ENCODE measurements at regions not wholly inside any gene's neighbourhood (a gene's known extent, or its start where the extent isn't known, plus 50 kb on each side); places are given as distances from the start of the nearest gene placed in this dataset.
"Not testable (repeated sequence)": the region's sequence is repeated elsewhere in the genome, so short reads cannot be mapped to it uniquely, and the experiment has no call there.

- TF ChIP-seq, protein P1, sequence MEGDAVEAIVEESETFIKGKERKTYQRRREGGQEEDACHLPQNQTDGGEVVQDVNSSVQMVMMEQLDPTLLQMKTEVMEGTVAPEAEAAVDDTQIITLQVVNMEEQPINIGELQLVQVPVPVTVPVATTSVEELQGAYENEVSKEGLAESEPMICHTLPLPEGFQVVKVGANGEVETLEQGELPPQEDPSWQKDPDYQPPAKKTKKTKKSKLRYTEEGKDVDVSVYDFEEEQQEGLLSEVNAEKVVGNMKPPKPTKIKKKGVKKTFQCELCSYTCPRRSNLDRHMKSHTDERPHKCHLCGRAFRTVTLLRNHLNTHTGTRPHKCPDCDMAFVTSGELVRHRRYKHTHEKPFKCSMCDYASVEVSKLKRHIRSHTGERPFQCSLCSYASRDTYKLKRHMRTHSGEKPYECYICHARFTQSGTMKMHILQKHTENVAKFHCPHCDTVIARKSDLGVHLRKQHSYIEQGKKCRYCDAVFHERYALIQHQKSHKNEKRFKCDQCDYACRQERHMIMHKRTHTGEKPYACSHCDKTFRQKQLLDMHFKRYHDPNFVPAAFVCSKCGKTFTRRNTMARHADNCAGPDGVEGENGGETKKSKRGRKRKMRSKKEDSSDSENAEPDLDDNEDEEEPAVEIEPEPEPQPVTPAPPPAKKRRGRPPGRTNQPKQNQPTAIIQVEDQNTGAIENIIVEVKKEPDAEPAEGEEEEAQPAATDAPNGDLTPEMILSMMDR (IDR thresholded peaks at IDR 0.05; ENCODE audit: low read depth, low read length) = no peak
- TF ChIP-seq MAX (IDR thresholded peaks at IDR 0.05; ENCODE audit: low read depth, low read length) (no peak), MYC (IDR thresholded peaks at IDR 0.05; ENCODE audit: low read depth, low read length) (no peak), POLR2A (IDR thresholded peaks at IDR 0.05; ENCODE audit: extremely low read depth, insufficient read length) (no peak)
- H3K4me3 ChIP-seq (ENCODE audit: low read depth, low read length) = no peak overlapping the region
- no peak for DNase-seq (ENCODE audit: low read depth)
These were observed 98.6 kb upstream of the PAPPA2 start for GRCh38 chr1:176364236-176364905.

DNA sequence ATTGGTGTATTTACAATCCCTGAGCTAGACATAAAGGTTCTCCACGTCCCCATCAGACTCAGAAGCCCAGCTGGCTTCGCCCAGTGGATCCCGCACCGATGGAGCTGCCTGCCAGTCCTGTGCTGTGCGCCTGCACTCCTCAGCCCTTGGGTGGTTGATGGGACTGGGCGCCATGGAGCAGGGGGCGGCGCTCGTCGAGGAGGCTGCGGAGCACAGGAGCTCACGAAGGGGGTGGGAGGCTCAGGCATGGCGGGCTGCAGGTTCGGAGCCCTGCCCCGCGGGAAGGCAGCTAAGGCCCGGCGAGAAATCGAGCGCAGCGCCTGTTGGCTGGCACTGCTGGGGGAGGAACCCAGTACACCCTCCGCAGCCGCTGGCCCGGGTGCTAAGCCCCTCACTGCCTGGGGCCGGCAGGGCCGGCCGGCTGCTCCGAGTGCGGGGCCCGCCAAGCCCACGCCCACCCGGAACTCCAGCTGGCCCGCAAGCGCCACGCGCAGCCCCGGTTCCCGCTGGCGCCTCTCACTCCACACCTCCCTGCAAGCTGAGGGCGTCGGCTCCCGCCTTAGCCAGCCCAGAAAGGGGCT lies 113.8 kb upstream of the PAPPA2 start:
- DNase-seq (ENCODE audit: low read depth); H3K4me3 ChIP-seq (ENCODE audit: low read depth, low read length): not testable (repeated sequence)

DNA sequence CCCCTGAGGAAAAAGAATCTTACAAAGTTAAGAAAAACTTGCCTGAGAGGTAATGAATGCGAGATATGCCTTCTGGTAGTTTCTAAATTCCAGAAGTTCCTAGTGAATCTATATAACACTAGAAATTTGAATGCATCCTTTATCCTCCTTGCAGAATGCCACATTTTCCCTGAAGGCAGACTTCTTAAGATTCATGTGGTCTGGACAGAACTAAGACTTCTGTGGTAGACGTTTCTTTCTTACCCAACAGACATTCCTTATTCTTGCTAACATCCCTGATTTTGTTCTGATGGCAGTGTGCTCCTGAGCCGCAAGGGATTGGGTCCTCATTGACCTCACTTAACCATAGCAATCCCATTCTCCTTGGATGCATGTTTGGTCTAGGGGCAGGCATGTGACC lies 121.3 kb upstream of the PAPPA2 start:
- TF ChIP-seq, protein P1 (IDR thresholded peaks at IDR 0.05; ENCODE audit: low read depth, low read length) = no peak
- TF ChIP-seq MYC (IDR thresholded peaks at IDR 0.05; ENCODE audit: low read depth, low read length) (no peak), MAX (IDR thresholded peaks at IDR 0.05; ENCODE audit: low read depth, low read length) (no peak)
- DNase-seq (ENCODE audit: low read depth) = no peak
- no peak overlapping the region for H3K4me3 ChIP-seq (ENCODE audit: low read depth, low read length)

- no peak overlapping the region for H3K4me3 ChIP-seq (ENCODE audit: low read depth, low read length)
- DNase-seq (ENCODE audit: low read depth) = no peak
- TF ChIP-seq POLR2A (IDR thresholded peaks at IDR 0.05; ENCODE audit: extremely low read depth, insufficient read length) (no peak), MAX (IDR thresholded peaks at IDR 0.05; ENCODE audit: low read depth, low read length) (no peak), MYC (IDR thresholded peaks at IDR 0.05; ENCODE audit: low read depth, low read length) (no peak)
- TF ChIP-seq, protein P1 (IDR thresholded peaks at IDR 0.05; ENCODE audit: low read depth, low read length) = no peak
These were observed 124.1 kb upstream of the PAPPA2 start for GRCh38 chr1:176338877-176339276.

DNA sequence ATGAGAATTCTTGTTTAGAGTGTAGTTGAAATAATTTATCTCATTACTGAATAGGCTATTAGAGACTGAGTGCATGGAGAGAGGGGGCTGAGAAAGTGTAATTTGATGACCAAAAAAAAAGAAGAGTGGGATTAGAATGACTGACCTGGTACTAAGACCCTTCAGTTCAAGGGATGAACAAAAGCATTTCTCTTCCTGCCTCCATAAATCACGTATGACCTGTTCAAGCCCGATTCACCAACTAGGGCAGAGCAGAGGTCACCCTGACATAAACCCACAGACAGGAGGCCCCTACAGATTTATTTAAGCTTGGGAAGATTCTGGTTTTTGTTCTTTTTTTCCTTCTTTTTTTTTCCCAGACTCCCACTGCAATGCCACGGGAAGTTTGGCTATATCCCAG lies 123.7 kb upstream of the COP1 start:
- no peak for DNase-seq (ENCODE audit: low read depth)
- no peak for TF ChIP-seq POLR2A (IDR thresholded peaks at IDR 0.05; ENCODE audit: extremely low read depth, insufficient read length)
- TF ChIP-seq, protein P1 (IDR thresholded peaks at IDR 0.05; ENCODE audit: low read depth, low read length) = no peak
- TF ChIP-seq MYC (IDR thresholded peaks at IDR 0.05; ENCODE audit: low read depth, low read length) = no peak
- TF ChIP-seq MAX (IDR thresholded peaks at IDR 0.05; ENCODE audit: low read depth, low read length) = no peak
- H3K4me3 ChIP-seq (ENCODE audit: low read depth, low read length) = no peak overlapping the region

- no peak for DNase-seq (ENCODE audit: low read depth)
- TF ChIP-seq, protein P1 (IDR thresholded peaks at IDR 0.05; ENCODE audit: low read depth, low read length) = no peak
- TF ChIP-seq MYC (IDR thresholded peaks at IDR 0.05; ENCODE audit: low read depth, low read length) = no peak
- no peak for TF ChIP-seq MAX (IDR thresholded peaks at IDR 0.05; ENCODE audit: low read depth, low read length)
- TF ChIP-seq POLR2A (IDR thresholded peaks at IDR 0.05; ENCODE audit: extremely low read depth, insufficient read length) = no peak
- no peak overlapping the region for H3K4me3 ChIP-seq (ENCODE audit: low read depth, low read length)
These were observed 118.6 kb upstream of the COP1 start for GRCh38 chr1:176325664-176326063.

All from NB4 (cell line).